Adipocyte (in vitro differentiated cells): ENCODE measurements at regions not wholly inside any gene's neighbourhood (a gene's known extent, or its start where the extent isn't known, plus 50 kb on each side); places are given as distances from the start of the nearest gene placed in this dataset.

Experiments used
- DNase-seq: peaks from one replicate; pipeline ENCODE4 v3.0.0-alpha.2; 2015; ENCODE audit warnings: low read depth
- H3K27me3 ChIP-seq: replicated peaks from 2 replicates; pipeline ENCODE4 v1.7.0; 2013; ENCODE audit warnings: mild to moderate bottlenecking, low read length, moderate library complexity; ENCODE audit not compliant: control insufficient read depth, insufficient read depth
- H3K36me3 ChIP-seq: 2 replicates; pipeline ENCODE4 v1.7.0; 2013; ENCODE audit warnings: low read length, mild to moderate bottlenecking, moderate library complexity; ENCODE audit not compliant: control insufficient read depth, insufficient read depth, severe bottlenecking
- H3K4me1 ChIP-seq: 2 replicates; pipeline ENCODE4 v1.7.0; 2013; ENCODE audit warnings: mild to moderate bottlenecking, low read length, moderate library complexity; ENCODE audit not compliant: control insufficient read depth, insufficient read depth
- H3K4me3 ChIP-seq: 2 replicates; pipeline ENCODE4 v1.7.0; 2013; ENCODE audit warnings: mild to moderate bottlenecking, low read length, moderate library complexity
- H3K9ac ChIP-seq: 2 replicates; pipeline ENCODE4 v1.7.0; 2013; ENCODE audit warnings: mild to moderate bottlenecking, low read length, moderate library complexity
- H3K9me3 ChIP-seq: 2 replicates; pipeline ENCODE4 v1.7.0; 2013; ENCODE audit warnings: mild to moderate bottlenecking, low read length, moderate library complexity; ENCODE audit not compliant: control insufficient read depth

- Histone ChIP-seq H3K9me3 (no peaks in the 10 kb centered on the region), H3K9ac (no peak overlapping the region), H3K4me1 (no peaks in the 10 kb centered on the region), H3K36me3 (no peaks in the 10 kb centered on the region), H3K4me3 (no peak overlapping the region), H3K27me3 (no peaks in the 10 kb centered on the region)
- no peak for DNase-seq
These were observed 190.3 kb upstream of the MAF start for GRCh38 chr16:79790854-79791253.

- Histone ChIP-seq H3K4me1 (no peaks in the 10 kb centered on the region), H3K9me3 (no peaks in the 10 kb centered on the region), H3K4me3 (no peak overlapping the region), H3K9ac (no peak overlapping the region), H3K36me3 (no peaks in the 10 kb centered on the region), H3K27me3 (no peaks in the 10 kb centered on the region)
- no peak for DNase-seq
These were observed 188.4 kb upstream of the MAF start for GRCh38 chr16:79788949-79789348.

GRCh38 chr16:79786389-79786788 lies 185.9 kb upstream of the MAF start:
- no peaks in the 10 kb centered on the region for H3K36me3 ChIP-seq
- H3K4me1 ChIP-seq: no peaks in the 10 kb centered on the region
- H3K4me3 ChIP-seq: no peak overlapping the region
- H3K27me3 ChIP-seq: no peaks in the 10 kb centered on the region
- H3K9ac ChIP-seq: no peak overlapping the region
- H3K9me3 ChIP-seq: no peaks in the 10 kb centered on the region
- no peak for DNase-seq

- Histone ChIP-seq H3K4me3 (no peak overlapping the region), H3K27me3 (no peaks in the 10 kb centered on the region), H3K9me3 (no peaks in the 10 kb centered on the region), H3K36me3 (no peaks in the 10 kb centered on the region), H3K4me1 (no peaks in the 10 kb centered on the region), H3K9ac (no peak overlapping the region)
- DNase-seq: no peak
These were observed 183.5 kb upstream of the MAF start for GRCh38 chr16:79784007-79784406.

- H3K4me1 ChIP-seq: peaks cover 11% of the 10 kb centered on the region
- H3K36me3 ChIP-seq: no peaks in the 10 kb centered on the region
- no peak overlapping the region for H3K9ac ChIP-seq
- DNase-seq: no peak
- H3K27me3 ChIP-seq: no peaks in the 10 kb centered on the region
- no peak overlapping the region for H3K4me3 ChIP-seq
- H3K9me3 ChIP-seq: no peaks in the 10 kb centered on the region
These were observed 177.1 kb upstream of the MAF start for GRCh38 chr16:79777679-79778078.

GRCh38 chr16:79776243-79776847 lies 175.8 kb upstream of the MAF start:
- Histone ChIP-seq H3K9me3 (no peaks in the 10 kb centered on the region), H3K4me3 (peak overlapping the region; percentile 14), H3K4me1 (peaks cover 11% of the 10 kb centered on the region), H3K27me3 (no peaks in the 10 kb centered on the region), H3K36me3 (no peaks in the 10 kb centered on the region), H3K9ac (peak overlapping the region; percentile 11)
- DNase-seq: peak; percentile 6

GRCh38 chr16:79772784-79773183 lies 172.2 kb upstream of the MAF start:
- H3K9ac ChIP-seq: no peak overlapping the region
- H3K4me3 ChIP-seq: no peak overlapping the region
- no peaks in the 10 kb centered on the region for H3K27me3 ChIP-seq

GRCh38 chr16:79772048-79772447 lies 171.5 kb upstream of the MAF start:
- Histone ChIP-seq H3K9ac (no peak overlapping the region), H3K9me3 (no peaks in the 10 kb centered on the region)
- no peak for DNase-seq

More at GRCh38 chr16:79772784-79773183, 172.2 kb upstream of the MAF start:
- Histone ChIP-seq H3K36me3 (no peaks in the 10 kb centered on the region), H3K4me1 (peaks cover 36% of the 10 kb centered on the region), H3K9me3 (no peaks in the 10 kb centered on the region)
- DNase-seq: no peak

GRCh38 chr16:79770244-79771064 lies 169.9 kb upstream of the MAF start:
- Histone ChIP-seq H3K4me1 (peaks cover 31% of the 10 kb centered on the region), H3K36me3 (no peaks in the 10 kb centered on the region), H3K9ac (peak overlapping the region; percentile 81), H3K27me3 (no peaks in the 10 kb centered on the region), H3K9me3 (no peaks in the 10 kb centered on the region), H3K4me3 (peak overlapping the region; percentile 81)
- DNase-seq: peak; percentile 88

More at GRCh38 chr16:79772048-79772447, 171.5 kb upstream of the MAF start:
- no peaks in the 10 kb centered on the region for H3K27me3 ChIP-seq
- no peaks in the 10 kb centered on the region for H3K36me3 ChIP-seq
- H3K4me1 ChIP-seq: peaks cover 41% of the 10 kb centered on the region
- H3K4me3 ChIP-seq: no peak overlapping the region

- peaks cover 31% of the 10 kb centered on the region for H3K4me1 ChIP-seq
- no peaks in the 10 kb centered on the region for H3K36me3 ChIP-seq
- no peaks in the 10 kb centered on the region for H3K9me3 ChIP-seq
- H3K4me3 ChIP-seq: peak overlapping the region; percentile 81
- peak overlapping the region; percentile 81 for H3K9ac ChIP-seq
- DNase-seq: no peak
- no peaks in the 10 kb centered on the region for H3K27me3 ChIP-seq
These were observed 169.3 kb upstream of the MAF start for GRCh38 chr16:79769928-79770243.

GRCh38 chr16:79769270-79769927 lies 168.9 kb upstream of the MAF start:
- H3K9ac ChIP-seq: peak overlapping the region; percentile 83
- no peaks in the 10 kb centered on the region for H3K9me3 ChIP-seq
- H3K4me1 ChIP-seq: peaks cover 31% of the 10 kb centered on the region
- H3K27me3 ChIP-seq: no peaks in the 10 kb centered on the region
- no peaks in the 10 kb centered on the region for H3K36me3 ChIP-seq
- H3K4me3 ChIP-seq: peak overlapping the region; percentile 81
- DNase-seq: no peak
